ENCODE measurements at regions not wholly inside any gene's neighbourhood (a gene's known extent, or its start where the extent isn't known, plus 50 kb on each side); places are given as distances from the start of the nearest gene placed in this dataset.
"Not testable (repeated sequence)": the region's sequence is repeated elsewhere in the genome, so short reads cannot be mapped to it uniquely, and the experiment has no call there.

DNA sequence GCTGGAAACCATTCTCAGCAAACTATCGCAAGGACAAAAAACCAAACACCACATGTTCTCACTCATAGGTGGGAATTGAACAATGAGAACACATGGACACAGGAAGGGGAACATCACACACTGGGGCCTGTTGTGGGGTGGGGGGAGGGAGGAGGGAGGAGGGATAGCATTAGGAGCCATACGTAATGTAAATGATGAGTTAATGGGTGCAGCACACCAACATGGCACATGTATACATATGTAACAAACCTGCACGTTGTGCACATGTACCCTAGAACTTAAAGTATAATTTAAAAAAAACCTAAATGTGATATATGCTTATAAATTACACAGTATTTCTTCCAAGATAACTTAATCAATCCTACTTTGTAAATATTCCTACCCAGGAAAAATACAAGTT lies 173.3 kb upstream of the WDFY3 start:
- TF ChIP-seq, protein P1, sequence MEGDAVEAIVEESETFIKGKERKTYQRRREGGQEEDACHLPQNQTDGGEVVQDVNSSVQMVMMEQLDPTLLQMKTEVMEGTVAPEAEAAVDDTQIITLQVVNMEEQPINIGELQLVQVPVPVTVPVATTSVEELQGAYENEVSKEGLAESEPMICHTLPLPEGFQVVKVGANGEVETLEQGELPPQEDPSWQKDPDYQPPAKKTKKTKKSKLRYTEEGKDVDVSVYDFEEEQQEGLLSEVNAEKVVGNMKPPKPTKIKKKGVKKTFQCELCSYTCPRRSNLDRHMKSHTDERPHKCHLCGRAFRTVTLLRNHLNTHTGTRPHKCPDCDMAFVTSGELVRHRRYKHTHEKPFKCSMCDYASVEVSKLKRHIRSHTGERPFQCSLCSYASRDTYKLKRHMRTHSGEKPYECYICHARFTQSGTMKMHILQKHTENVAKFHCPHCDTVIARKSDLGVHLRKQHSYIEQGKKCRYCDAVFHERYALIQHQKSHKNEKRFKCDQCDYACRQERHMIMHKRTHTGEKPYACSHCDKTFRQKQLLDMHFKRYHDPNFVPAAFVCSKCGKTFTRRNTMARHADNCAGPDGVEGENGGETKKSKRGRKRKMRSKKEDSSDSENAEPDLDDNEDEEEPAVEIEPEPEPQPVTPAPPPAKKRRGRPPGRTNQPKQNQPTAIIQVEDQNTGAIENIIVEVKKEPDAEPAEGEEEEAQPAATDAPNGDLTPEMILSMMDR (IDR thresholded peaks at IDR 0.05), result not testable (repeated sequence)
- TF ChIP-seq POLR2A (IDR thresholded peaks at IDR 0.05), result not testable (repeated sequence)

Data from right lobe of liver (tissue), 4 donors.